SK-N-SH treated with all-trans-retinoic acid at 6 μM for 48 hours (cell line): ENCODE measurements at regions not wholly inside any gene's neighbourhood (a gene's known extent, or its start where the extent isn't known, plus 50 kb on each side); places are given as distances from the start of the nearest gene placed in this dataset.
A peak's percentile ranks its signal among the peaks of the same experiment; 100 is the strongest.

Experiments
- ATAC-seq: fragments of 200-7000 bp; cut with Tn5 transposase; 3 replicates; pipeline ENCODE4 v1.9.1; 2020; ENCODE audit warnings: mild to moderate bottlenecking, moderate library complexity
- ARNTL ChIP-seq: fragments of 450-650 bp; formaldehyde crosslinking; IDR thresholded peaks from 2 replicates; pipeline ENCODE4 v1.5.0; 2020; ENCODE audit warnings: low read depth, mild to moderate bottlenecking, moderate library complexity, borderline replicate concordance
- BACH2 ChIP-seq: fragments of 250-450 bp; sonication (Bioruptor Pico); IDR thresholded peaks from 2 replicates; pipeline ENCODE4 v1.9.0; 2021; ENCODE audit warnings: mild to moderate bottlenecking, borderline replicate concordance
- CSDC2 ChIP-seq: fragments of 250-450 bp; sonication (Bioruptor Pico); IDR thresholded peaks from 2 replicates; pipeline ENCODE4 v1.5.0; 2020; ENCODE audit warnings: mild to moderate bottlenecking, moderate library complexity
- ESRRG ChIP-seq: fragments of 250-450 bp; sonication (Bioruptor Pico); IDR thresholded peaks from 2 replicates; pipeline ENCODE4 v1.6.1; 2021; ENCODE audit warnings: mild to moderate bottlenecking
- GLIS3 ChIP-seq: fragments of 250-450 bp; sonication (Bioruptor Pico); IDR thresholded peaks from 2 replicates; pipeline ENCODE4 v1.5.0; 2020; ENCODE audit warnings: mild to moderate bottlenecking, moderate library complexity
- ISL1 ChIP-seq: fragments of 250-450 bp; sonication (Bioruptor Pico); IDR thresholded peaks from 2 replicates; pipeline ENCODE4 v2.1.2; 2022; ENCODE audit warnings: mild to moderate bottlenecking, moderate library complexity
- OSR1 ChIP-seq: fragments of 250-450 bp; sonication (Bioruptor Pico); IDR thresholded peaks from 2 replicates; pipeline ENCODE4 v1.8.0; 2022; ENCODE audit warnings: moderate library complexity, mild to moderate bottlenecking, inconsistent platforms
- RARB ChIP-seq: fragments of 250-450 bp; sonication (Bioruptor Pico); IDR thresholded peaks from 2 replicates; pipeline ENCODE4 v1.8.0; 2021; ENCODE audit warnings: mild to moderate bottlenecking, moderate library complexity
- SNAI2 ChIP-seq: fragments of 250-450 bp; sonication (Bioruptor Pico); IDR thresholded peaks from 2 replicates; pipeline ENCODE4 v1.5.0; 2020; ENCODE audit warnings: mild to moderate bottlenecking, moderate library complexity
- TCF4 ChIP-seq: fragments of 250-450 bp; sonication (Bioruptor Pico); IDR thresholded peaks from 2 replicates; pipeline ENCODE4 v1.8.0; 2021; ENCODE audit warnings: mild to moderate bottlenecking, moderate library complexity, borderline replicate concordance
- TOX ChIP-seq: fragments of 250-450 bp; sonication (Bioruptor Pico); IDR thresholded peaks from 2 replicates; pipeline ENCODE4 v1.8.0; 2021; ENCODE audit warnings: mild to moderate bottlenecking, moderate library complexity, borderline replicate concordance
- ZFP3 ChIP-seq: fragments of 250-450 bp; sonication (Bioruptor Pico); IDR thresholded peaks from 2 replicates; pipeline ENCODE4 v1.5.0; 2020; ENCODE audit warnings: mild to moderate bottlenecking, moderate library complexity
- ZFP30 ChIP-seq: fragments of 450-650 bp; formaldehyde crosslinking; IDR thresholded peaks from 2 replicates; pipeline ENCODE4 v1.5.0; 2022; ENCODE audit warnings: mild to moderate bottlenecking, moderate library complexity
- ZNF565 ChIP-seq: fragments of 450-650 bp; formaldehyde crosslinking; conservative IDR thresholded peaks from 2 replicates; pipeline ENCODE4 v1.5.0; 2020; ENCODE audit warnings: low read depth, mild to moderate bottlenecking, moderate library complexity
- ZNF70 ChIP-seq: fragments of 450-650 bp; formaldehyde crosslinking; IDR thresholded peaks from 2 replicates; pipeline ENCODE4 v1.5.0; 2020; ENCODE audit warnings: mild to moderate bottlenecking, moderate library complexity
- TF ChIP-seq, protein P1 (sequence below): fragments of 250-450 bp; sonication (Bioruptor Pico); IDR thresholded peaks from 2 replicates; pipeline ENCODE4 v1.5.0; 2020; ENCODE audit warnings: mild to moderate bottlenecking, moderate library complexity
- TF ChIP-seq, protein P2 (sequence below): fragments of 250-450 bp; sonication (Bioruptor Pico); IDR thresholded peaks from 2 replicates; pipeline ENCODE4 v1.5.1; 2020; ENCODE audit warnings: low read depth, mild to moderate bottlenecking, moderate library complexity
- TF ChIP-seq, protein P3 (sequence below): fragments of 250-450 bp; sonication (Bioruptor Pico); IDR thresholded peaks from 2 replicates; pipeline ENCODE4 v1.8.0; 2020; ENCODE audit warnings: mild to moderate bottlenecking, moderate library complexity, borderline replicate concordance
- TF ChIP-seq, protein P4 (sequence below): fragments of 250-450 bp; sonication (Bioruptor Pico); IDR thresholded peaks from 2 replicates; pipeline ENCODE4 v1.5.1; 2021; ENCODE audit warnings: mild to moderate bottlenecking, moderate library complexity
- TF ChIP-seq, protein P5 (sequence below): fragments of 250-450 bp; sonication (Bioruptor Pico); IDR thresholded peaks from 2 replicates; pipeline ENCODE4 v1.8.0; 2021; ENCODE audit warnings: low read depth, mild to moderate bottlenecking, moderate library complexity, borderline replicate concordance

DNA sequence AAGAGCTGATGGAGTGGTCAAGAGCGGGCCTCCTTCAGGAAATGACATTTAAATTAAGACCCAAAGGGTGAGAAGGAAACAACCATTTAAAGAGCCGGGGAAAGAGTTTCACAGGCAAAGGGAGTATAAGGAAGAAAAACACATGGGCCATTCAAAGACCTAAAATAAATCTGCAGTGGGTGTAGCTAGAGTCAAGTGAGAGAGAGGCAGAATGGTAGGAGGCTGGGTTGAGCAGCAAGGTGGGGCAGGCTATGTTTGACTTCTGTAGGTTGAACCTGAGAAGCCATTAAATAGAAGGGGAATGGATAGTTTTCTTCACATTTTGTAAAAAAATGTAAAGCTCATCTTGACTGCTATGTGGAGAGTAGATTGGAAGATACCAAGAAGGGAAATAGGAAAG is 183.8 kb downstream of the LACC1 start:
- no peak for ATAC-seq
- no peak for TF ChIP-seq GLIS3 (CRISPR knock-in tag)
- no peak for TF ChIP-seq CSDC2 (CRISPR knock-in tag)
- no peak for TF ChIP-seq SNAI2 (CRISPR knock-in tag)
- TF ChIP-seq ISL1: no peak
- no peak for TF ChIP-seq TCF4 (CRISPR knock-in tag)
- TF ChIP-seq, protein P1, sequence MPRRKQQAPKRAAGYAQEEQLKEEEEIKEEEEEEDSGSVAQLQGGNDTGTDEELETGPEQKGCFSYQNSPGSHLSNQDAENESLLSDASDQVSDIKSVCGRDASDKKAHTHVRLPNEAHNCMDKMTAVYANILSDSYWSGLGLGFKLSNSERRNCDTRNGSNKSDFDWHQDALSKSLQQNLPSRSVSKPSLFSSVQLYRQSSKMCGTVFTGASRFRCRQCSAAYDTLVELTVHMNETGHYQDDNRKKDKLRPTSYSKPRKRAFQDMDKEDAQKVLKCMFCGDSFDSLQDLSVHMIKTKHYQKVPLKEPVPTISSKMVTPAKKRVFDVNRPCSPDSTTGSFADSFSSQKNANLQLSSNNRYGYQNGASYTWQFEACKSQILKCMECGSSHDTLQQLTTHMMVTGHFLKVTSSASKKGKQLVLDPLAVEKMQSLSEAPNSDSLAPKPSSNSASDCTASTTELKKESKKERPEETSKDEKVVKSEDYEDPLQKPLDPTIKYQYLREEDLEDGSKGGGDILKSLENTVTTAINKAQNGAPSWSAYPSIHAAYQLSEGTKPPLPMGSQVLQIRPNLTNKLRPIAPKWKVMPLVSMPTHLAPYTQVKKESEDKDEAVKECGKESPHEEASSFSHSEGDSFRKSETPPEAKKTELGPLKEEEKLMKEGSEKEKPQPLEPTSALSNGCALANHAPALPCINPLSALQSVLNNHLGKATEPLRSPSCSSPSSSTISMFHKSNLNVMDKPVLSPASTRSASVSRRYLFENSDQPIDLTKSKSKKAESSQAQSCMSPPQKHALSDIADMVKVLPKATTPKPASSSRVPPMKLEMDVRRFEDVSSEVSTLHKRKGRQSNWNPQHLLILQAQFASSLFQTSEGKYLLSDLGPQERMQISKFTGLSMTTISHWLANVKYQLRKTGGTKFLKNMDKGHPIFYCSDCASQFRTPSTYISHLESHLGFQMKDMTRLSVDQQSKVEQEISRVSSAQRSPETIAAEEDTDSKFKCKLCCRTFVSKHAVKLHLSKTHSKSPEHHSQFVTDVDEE (CRISPR knock-in tag): no peak
- TF ChIP-seq TOX: no peak
- TF ChIP-seq, protein P2, sequence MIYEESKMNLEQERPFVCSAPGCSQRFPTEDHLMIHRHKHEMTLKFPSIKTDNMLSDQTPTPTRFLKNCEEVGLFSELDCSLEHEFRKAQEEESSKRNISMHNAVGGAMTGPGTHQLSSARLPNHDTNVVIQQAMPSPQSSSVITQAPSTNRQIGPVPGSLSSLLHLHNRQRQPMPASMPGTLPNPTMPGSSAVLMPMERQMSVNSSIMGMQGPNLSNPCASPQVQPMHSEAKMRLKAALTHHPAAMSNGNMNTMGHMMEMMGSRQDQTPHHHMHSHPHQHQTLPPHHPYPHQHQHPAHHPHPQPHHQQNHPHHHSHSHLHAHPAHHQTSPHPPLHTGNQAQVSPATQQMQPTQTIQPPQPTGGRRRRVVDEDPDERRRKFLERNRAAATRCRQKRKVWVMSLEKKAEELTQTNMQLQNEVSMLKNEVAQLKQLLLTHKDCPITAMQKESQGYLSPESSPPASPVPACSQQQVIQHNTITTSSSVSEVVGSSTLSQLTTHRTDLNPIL (CRISPR knock-in tag): no peak

DNA sequence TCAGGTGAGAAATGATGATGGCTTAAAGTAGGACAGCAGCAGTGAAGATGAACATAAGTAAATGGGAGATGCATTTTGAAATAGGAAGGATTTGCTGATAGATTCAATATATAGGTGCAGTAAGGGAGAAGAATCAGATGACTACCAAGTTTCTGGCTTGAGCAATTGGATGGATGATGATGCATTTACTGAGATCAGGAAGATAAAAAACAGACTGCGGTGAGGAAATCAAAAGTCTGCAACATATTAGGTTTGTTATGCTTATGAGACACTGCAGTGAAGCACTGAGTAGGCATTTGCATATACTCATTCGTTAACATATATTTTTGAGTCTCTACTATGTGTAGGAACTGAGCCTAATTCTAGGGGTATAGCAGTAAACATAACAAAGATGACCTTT is 184.2 kb downstream of the LACC1 start:
- no peak for ATAC-seq
- TF ChIP-seq, protein P3, sequence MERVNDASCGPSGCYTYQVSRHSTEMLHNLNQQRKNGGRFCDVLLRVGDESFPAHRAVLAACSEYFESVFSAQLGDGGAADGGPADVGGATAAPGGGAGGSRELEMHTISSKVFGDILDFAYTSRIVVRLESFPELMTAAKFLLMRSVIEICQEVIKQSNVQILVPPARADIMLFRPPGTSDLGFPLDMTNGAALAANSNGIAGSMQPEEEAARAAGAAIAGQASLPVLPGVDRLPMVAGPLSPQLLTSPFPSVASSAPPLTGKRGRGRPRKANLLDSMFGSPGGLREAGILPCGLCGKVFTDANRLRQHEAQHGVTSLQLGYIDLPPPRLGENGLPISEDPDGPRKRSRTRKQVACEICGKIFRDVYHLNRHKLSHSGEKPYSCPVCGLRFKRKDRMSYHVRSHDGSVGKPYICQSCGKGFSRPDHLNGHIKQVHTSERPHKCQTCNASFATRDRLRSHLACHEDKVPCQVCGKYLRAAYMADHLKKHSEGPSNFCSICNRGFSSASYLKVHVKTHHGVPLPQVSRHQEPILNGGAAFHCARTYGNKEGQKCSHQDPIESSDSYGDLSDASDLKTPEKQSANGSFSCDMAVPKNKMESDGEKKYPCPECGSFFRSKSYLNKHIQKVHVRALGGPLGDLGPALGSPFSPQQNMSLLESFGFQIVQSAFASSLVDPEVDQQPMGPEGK: no peak
- TF ChIP-seq, all 23 proteins: peak for 0

DNA sequence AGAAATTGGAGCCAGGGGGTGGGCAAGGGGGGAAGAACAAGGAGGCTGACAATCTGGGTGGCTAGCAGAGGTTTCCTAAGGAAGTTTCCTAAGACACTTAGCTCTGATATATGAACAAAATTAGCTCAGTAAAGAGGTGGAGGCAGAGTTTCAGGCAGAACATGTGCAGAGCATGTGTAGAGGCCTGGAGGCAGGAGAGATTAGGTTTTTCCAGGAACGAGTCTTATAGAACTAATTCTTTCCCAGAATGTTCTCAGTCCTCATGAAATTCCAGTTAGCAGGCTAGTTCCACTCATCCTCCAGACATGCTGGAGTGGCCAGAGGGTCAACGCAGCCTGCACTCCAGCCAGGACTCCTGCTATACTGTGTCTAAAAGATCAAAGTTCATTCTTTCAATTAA is 184.7 kb downstream of the LACC1 start:
- TF ChIP-seq OSR1 (CRISPR knock-in tag) (no peak), TCF4 (CRISPR knock-in tag) (no peak), BACH2 (CRISPR knock-in tag) (no peak), ISL1 (no peak), ZFP3 (CRISPR knock-in tag) (no peak), TOX (no peak)
- TF ChIP-seq, protein P4, sequence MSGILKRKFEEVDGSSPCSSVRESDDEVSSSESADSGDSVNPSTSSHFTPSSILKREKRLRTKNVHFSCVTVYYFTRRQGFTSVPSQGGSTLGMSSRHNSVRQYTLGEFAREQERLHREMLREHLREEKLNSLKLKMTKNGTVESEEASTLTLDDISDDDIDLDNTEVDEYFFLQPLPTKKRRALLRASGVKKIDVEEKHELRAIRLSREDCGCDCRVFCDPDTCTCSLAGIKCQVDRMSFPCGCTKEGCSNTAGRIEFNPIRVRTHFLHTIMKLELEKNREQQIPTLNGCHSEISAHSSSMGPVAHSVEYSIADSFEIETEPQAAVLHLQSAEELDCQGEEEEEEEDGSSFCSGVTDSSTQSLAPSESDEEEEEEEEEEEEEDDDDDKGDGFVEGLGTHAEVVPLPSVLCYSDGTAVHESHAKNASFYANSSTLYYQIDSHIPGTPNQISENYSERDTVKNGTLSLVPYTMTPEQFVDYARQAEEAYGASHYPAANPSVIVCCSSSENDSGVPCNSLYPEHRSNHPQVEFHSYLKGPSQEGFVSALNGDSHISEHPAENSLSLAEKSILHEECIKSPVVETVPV (CRISPR knock-in tag): no peak
- TF ChIP-seq, protein P5, sequence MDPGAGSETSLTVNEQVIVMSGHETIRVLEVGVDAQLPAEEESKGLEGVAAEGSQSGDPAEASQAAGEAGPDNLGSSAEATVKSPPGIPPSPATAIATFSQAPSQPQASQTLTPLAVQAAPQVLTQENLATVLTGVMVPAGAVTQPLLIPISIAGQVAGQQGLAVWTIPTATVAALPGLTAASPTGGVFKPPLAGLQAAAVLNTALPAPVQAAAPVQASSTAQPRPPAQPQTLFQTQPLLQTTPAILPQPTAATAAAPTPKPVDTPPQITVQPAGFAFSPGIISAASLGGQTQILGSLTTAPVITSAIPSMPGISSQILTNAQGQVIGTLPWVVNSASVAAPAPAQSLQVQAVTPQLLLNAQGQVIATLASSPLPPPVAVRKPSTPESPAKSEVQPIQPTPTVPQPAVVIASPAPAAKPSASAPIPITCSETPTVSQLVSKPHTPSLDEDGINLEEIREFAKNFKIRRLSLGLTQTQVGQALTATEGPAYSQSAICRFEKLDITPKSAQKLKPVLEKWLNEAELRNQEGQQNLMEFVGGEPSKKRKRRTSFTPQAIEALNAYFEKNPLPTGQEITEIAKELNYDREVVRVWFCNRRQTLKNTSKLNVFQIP (CRISPR knock-in tag): no peak
- TF ChIP-seq, protein P1 (CRISPR knock-in tag): no peak
- no peak for ATAC-seq

DNA sequence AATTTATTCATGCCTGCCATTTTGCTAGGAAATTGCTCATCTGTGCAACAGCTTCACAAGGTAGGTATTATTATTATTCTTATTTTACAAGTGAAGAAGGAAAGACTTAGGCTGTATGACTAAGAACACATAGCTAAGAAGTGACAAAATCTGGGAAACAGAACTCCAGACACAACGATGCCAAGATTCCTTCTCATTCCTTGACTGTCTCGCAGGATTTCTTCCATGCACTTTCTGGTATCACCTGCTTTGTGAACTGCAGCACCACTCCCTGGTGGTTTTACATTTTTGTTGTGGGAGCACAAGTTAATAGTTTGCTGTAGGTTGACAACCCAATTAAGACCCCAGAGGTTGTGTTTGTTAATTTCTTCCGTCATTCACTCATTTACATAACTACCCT is 188.5 kb downstream of the LACC1 start:
- peak; percentile 51; the same call in 2 of the 3 replicates for ATAC-seq
- TF ChIP-seq RARB (CRISPR knock-in tag) (no peak), ARNTL (CRISPR knock-in tag) (no peak), ZFP3 (CRISPR knock-in tag) (no peak), TOX (no peak), ESRRG (no peak), ZNF70 (no peak), GLIS3 (CRISPR knock-in tag) (no peak), ZFP30 (CRISPR knock-in tag) (no peak), SNAI2 (CRISPR knock-in tag) (no peak), TCF4 (CRISPR knock-in tag) (no peak), ZNF565 (CRISPR knock-in tag) (no peak)
- TF ChIP-seq, protein P2 (CRISPR knock-in tag): no peak
- TF ChIP-seq, protein P3: no peak
